Activated CD8-positive, alpha-beta memory T cell treated with anti-CD3 and anti-CD28 coated beads, Interleukin-2, amount 10 ng/mL, durations not matched to agents 7 days and 5 days (primary cell): ENCODE measurements at regions not wholly inside any gene's neighbourhood (a gene's known extent, or its start where the extent isn't known, plus 50 kb on each side); places are given as distances from the start of the nearest gene placed in this dataset.

Source experiments
- ATAC-seq: fragments of 150-1000 bp; cut with Tn5 transposase; one replicate; pipeline ENCODE4 v1.10.0; 2021; ENCODE audit warnings: moderate library complexity
- CTCF ChIA-PET: fragments of 350-600 bp; sonication (Branson Sonifier 250); formaldehyde crosslinking; loops from one replicate; lab custom pipeline; 2021; ENCODE audit warnings: antibody characterized with exemption; lab: Charles Lee
- DNase-seq: peaks from one replicate; pipeline ENCODE4 v3.0.0-alpha.2; 2020
- H3K27ac Mint-ChIP-seq: one replicate; pipeline ENCODE4 v1.8.0; 2021; ENCODE audit warnings: mild to moderate bottlenecking, mixed read lengths
- H3K27me3 Mint-ChIP-seq: one replicate; pipeline ENCODE4 v1.8.0; 2021; ENCODE audit warnings: mixed read lengths
- H3K36me3 Mint-ChIP-seq: one replicate; pipeline ENCODE4 v1.8.0; 2021; ENCODE audit warnings: mild to moderate bottlenecking, mixed read lengths
- H3K4me1 Mint-ChIP-seq: one replicate; pipeline ENCODE4 v1.8.0; 2021; ENCODE audit warnings: mixed read lengths
- H3K4me3 Mint-ChIP-seq: one replicate; pipeline ENCODE4 v1.8.0; 2021; ENCODE audit warnings: mild to moderate bottlenecking, moderate library complexity, mixed read lengths
- H3K9me3 Mint-ChIP-seq: one replicate; pipeline ENCODE4 v1.8.0; 2022; ENCODE audit warnings: low read depth, mixed read lengths

DNA sequence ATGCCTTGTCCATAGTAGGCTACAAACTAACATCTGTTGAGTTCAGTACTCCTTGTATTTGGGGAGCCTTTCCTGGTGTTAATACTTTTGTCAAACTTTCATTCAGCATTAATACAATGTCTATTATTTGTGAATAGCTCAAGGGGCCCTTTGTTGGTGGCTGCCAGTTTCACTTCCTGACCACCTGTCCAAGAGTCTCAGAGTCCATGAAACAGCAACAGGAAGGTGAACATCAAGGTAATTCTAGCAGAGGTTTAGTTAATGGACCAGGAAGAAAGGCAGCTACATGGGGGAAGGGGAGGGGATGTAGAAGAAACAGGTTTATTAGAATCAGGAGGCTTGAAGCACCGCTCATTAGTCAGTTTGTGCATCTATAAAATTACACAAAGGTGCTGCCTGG lies 386.9 kb downstream of the PDCD6IP start:
- CTCF ChIA-PET, result no interaction called here
- Mint-ChIP-seq H3K36me3 (no peaks in the 10 kb centered on the region), H3K27me3 (no peaks in the 10 kb centered on the region), H3K9me3 (no peaks in the 10 kb centered on the region), H3K27ac (no peak overlapping the region), H3K4me1 (no peaks in the 10 kb centered on the region), H3K4me3 (no peak overlapping the region)
- DNase-seq, result no peak
- no peak for ATAC-seq

DNA sequence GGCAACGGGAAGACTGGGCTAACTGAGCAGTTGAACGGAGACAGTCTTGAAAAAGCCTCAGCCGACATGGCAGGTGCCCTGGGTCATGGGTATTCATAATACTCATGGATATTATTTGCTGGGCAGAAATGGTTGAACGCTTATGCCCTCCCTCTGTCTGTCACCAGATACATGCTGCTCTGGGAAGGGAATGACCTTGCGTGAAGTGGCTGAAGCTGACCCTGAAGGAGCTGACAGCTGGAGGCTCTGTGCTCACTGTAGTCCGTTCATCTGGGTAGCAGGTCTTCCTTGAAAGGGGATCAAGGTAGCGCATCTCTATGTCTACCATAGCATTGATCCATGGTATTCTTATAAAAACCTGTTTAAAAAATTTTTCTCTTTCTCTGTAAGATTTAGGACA lies 390.7 kb downstream of the PDCD6IP start:
- no peak overlapping the region for H3K4me3 Mint-ChIP-seq

DNA sequence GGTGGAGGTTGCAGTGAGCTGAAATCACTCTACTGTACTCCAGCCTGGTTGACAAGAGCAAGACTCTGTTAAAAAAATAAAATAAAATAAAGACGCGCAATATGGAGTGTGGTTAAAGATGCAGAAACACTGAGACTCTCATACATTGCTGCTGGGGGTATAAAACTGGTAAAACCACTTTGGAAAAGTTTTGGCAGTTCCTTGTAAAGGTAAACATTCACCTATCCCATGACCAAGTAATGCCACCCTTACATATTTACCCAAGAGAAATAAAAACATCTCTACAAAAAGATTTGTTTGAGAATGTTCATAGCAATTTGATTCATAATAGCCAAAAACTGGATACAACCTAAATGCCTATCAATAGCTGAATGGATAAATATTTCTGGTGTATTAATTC lies 398.5 kb downstream of the PDCD6IP start:
- Mint-ChIP-seq H3K9me3 (no peaks in the 10 kb centered on the region), H3K27ac (no peak overlapping the region), H3K4me3 (no peak overlapping the region), H3K4me1 (no peaks in the 10 kb centered on the region), H3K36me3 (no peaks in the 10 kb centered on the region), H3K27me3 (no peaks in the 10 kb centered on the region)
- DNase-seq (no peak), ATAC-seq (no peak)
- CTCF ChIA-PET, result no interaction called here

More for the DNA sequence above, 390.7 kb downstream of the PDCD6IP start:
- Mint-ChIP-seq H3K4me1 (no peaks in the 10 kb centered on the region), H3K36me3 (no peaks in the 10 kb centered on the region), H3K27me3 (no peaks in the 10 kb centered on the region), H3K27ac (no peak overlapping the region), H3K9me3 (no peaks in the 10 kb centered on the region)
- ATAC-seq (no peak), DNase-seq (no peak)
- CTCF ChIA-PET, result no interaction called here

DNA sequence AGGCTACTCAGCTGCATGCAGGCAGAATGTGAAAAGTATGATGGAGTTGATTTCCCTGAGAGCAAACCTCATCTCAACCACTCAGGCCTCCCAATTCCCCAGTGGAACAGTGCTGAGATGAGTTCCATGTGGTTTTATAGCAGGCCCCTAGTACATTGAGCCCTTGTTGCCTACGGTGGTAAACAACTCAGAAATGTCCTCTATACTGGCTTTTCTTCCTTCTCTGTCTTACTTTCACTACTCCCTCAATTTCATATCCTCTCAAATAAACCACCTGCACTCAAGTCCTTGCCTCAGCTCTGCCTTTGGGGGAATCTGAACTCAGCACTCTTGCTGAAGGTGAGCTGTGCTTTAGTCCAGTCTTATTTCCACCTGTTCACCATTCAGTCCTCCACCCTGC lies 399.9 kb downstream of the PDCD6IP start:
- no peak for ATAC-seq
- H3K4me3 Mint-ChIP-seq, result no peak overlapping the region
- no peak for DNase-seq
- CTCF ChIA-PET, result no interaction called here
- H3K4me1 Mint-ChIP-seq, result no peaks in the 10 kb centered on the region
- no peaks in the 10 kb centered on the region for H3K36me3 Mint-ChIP-seq
- no peak overlapping the region for H3K27ac Mint-ChIP-seq
- no peaks in the 10 kb centered on the region for H3K9me3 Mint-ChIP-seq
- H3K27me3 Mint-ChIP-seq, result no peaks in the 10 kb centered on the region

DNA sequence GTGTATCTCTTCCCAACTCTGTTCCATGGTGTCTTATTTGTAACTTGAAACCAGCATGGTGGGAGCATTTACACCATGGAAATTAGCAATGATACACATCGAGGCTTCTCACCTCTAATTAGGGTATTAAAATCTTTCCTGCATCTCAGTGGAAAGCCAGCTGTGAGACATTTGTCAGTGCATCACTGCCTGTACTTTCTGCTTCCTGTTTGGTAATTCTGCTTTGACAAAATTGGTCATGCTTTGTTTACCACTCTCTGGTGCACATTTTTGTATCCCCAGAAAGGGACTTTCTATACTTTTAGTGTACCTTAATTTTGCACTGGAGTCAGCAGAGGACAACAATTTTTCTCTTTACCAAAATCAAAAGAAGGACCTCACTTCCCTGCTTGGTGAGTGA lies 402.1 kb downstream of the PDCD6IP start:
- no peaks in the 10 kb centered on the region for H3K4me1 Mint-ChIP-seq
- no peaks in the 10 kb centered on the region for H3K36me3 Mint-ChIP-seq
- ATAC-seq (no peak), DNase-seq (no peak)
- H3K27me3 Mint-ChIP-seq, result no peaks in the 10 kb centered on the region
- H3K9me3 Mint-ChIP-seq, result no peaks in the 10 kb centered on the region
- H3K4me3 Mint-ChIP-seq, result no peak overlapping the region
- H3K27ac Mint-ChIP-seq, result no peak overlapping the region
- CTCF ChIA-PET, result no interaction called here

DNA sequence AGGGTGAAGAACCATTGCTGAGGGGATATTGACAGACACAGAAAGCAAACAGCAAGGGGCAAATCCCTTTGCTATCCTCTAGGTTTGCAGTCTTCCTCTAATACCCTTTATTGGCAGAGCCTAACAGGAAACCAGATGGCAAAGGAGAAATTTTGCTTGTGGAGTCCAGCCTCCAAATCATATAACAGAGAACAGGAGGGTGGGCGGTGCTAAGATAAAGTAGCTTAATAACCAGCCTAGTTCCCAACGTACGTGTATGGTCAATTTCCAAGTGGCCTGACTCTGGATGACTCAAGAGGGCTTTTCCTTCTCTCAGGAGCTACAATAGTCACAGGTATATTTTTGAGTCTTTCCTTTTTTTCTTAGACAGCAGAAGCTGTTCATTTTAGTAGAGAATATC lies 404.5 kb downstream of the PDCD6IP start:
- Mint-ChIP-seq H3K27me3 (no peaks in the 10 kb centered on the region), H3K36me3 (no peaks in the 10 kb centered on the region), H3K9me3 (no peaks in the 10 kb centered on the region), H3K4me3 (no peak overlapping the region), H3K27ac (no peak overlapping the region), H3K4me1 (no peaks in the 10 kb centered on the region)
- no peak for DNase-seq
- CTCF ChIA-PET, result no interaction called here
- no peak for ATAC-seq

DNA sequence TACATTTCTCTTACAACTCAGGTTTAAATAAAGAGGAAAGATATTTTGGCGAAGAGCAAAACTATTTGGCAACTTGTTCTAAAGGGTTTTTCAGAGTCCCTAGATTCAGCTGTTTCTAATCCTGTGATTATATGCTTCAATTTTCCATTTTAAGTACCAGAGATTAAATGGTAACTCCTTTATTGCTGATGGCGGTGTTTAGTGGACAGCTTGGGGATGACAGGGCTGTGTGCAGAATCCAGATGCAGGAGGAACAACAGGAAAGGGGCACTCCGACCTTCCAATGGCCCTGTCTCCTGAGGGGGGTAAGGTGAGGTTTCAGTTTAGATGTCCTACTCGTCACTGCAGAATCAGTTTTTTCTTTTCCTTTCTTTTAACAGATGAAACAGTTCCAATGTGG lies 405.0 kb downstream of the PDCD6IP start:
- no peak for DNase-seq
- H3K27ac Mint-ChIP-seq, result no peak overlapping the region
- H3K4me3 Mint-ChIP-seq, result no peak overlapping the region
- H3K9me3 Mint-ChIP-seq, result no peaks in the 10 kb centered on the region
- no peaks in the 10 kb centered on the region for H3K4me1 Mint-ChIP-seq
- no peak for ATAC-seq
- H3K27me3 Mint-ChIP-seq, result no peaks in the 10 kb centered on the region
- no peaks in the 10 kb centered on the region for H3K36me3 Mint-ChIP-seq
- CTCF ChIA-PET, result no interaction called here

DNA sequence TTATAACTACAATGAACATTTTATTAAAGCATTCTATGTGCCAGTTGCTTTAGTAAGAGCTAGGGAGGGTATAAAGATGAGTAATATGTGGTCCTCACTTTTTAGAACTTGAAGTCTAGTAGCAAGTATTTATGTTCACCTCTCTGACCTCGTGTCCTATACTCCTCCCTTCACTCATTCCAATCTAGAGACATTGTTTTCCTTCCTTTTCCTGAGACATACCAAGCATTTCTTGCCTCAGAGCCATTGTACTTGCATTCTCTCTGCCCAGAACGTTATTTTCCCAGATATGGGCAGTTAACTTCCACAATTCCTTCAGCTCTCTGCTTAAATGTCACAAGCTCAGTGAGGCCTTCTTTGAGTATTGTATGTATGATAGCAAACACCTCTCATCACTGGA lies 408.6 kb downstream of the PDCD6IP start:
- no peak overlapping the region for H3K4me3 Mint-ChIP-seq
- no peaks in the 10 kb centered on the region for H3K36me3 Mint-ChIP-seq
- no peaks in the 10 kb centered on the region for H3K9me3 Mint-ChIP-seq
- H3K27ac Mint-ChIP-seq, result no peak overlapping the region
- ATAC-seq (no peak), DNase-seq (no peak)
- CTCF ChIA-PET, result no interaction called here
- no peaks in the 10 kb centered on the region for H3K27me3 Mint-ChIP-seq
- no peaks in the 10 kb centered on the region for H3K4me1 Mint-ChIP-seq

DNA sequence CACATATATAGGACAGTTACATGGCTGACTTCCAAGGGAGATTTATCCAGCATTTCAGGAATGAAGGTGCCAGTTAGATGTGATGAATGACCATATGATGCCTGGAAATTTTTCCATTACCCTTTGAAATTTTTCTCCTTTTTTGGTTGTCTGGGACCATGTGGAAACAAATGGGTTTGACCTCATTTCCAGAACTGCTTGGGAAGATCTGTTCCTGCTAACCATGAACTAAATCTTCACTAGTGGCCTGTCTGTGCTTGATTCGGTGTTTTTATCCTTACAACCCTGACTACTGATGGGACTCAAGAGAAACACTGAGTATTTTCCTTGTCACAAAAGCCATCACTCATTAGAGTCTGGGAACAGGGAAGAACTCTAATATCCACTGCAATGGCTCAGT lies 409.4 kb downstream of the PDCD6IP start:
- Mint-ChIP-seq H3K27me3 (no peaks in the 10 kb centered on the region), H3K36me3 (no peaks in the 10 kb centered on the region), H3K4me3 (no peak overlapping the region), H3K4me1 (no peaks in the 10 kb centered on the region), H3K9me3 (no peaks in the 10 kb centered on the region), H3K27ac (no peak overlapping the region)
- DNase-seq (no peak), ATAC-seq (no peak)
- CTCF ChIA-PET, result no interaction called here

DNA sequence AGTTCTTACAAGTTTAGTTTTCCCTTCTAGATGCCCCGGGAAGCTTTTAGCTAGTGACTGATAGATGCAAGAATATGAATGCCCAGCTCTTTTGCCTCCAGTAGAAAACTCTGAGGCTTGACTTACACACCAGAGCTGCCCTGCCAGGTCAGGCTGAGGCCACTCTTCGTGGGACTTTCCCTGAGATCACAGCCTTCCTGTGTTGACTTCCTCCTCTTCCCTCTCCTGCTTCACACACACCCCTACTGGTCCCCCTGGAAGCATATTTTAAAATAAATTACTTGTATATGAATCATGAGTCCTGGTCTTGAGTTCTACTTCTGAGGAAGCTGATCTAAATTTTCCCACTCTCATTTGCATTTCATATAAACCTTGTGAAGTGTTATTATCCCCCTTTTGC lies 413.7 kb downstream of the PDCD6IP start:
- H3K36me3 Mint-ChIP-seq, result no peaks in the 10 kb centered on the region
- DNase-seq (no peak), ATAC-seq (no peak)
- H3K4me3 Mint-ChIP-seq, result no peak overlapping the region
- H3K27ac Mint-ChIP-seq, result no peak overlapping the region
- H3K27me3 Mint-ChIP-seq, result peaks cover 2% of the 10 kb centered on the region
- no peaks in the 10 kb centered on the region for H3K4me1 Mint-ChIP-seq
- CTCF ChIA-PET, result no interaction called here
- H3K9me3 Mint-ChIP-seq, result no peaks in the 10 kb centered on the region

DNA sequence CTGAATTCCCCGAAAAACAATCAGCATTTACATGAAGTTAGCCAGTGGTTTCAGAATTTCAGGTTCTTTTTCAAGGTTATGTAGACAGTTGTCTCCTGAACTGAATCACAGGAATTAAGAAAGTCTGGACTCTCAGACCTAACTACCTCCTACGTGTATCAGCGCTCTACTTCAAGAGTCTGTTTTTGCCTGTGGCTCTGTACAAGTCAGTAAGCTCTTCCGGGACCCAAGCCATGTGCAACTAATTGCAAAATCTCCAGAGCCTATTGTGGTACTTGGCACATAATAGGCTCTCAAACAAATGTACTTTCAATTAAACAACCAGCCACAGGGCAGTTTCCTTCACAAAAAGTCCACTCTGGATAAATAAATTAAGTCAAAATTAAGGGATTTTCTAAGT lies 414.2 kb downstream of the PDCD6IP start:
- Mint-ChIP-seq H3K27ac (no peak overlapping the region), H3K36me3 (no peaks in the 10 kb centered on the region), H3K27me3 (peaks cover 2% of the 10 kb centered on the region), H3K4me3 (no peak overlapping the region), H3K9me3 (no peaks in the 10 kb centered on the region), H3K4me1 (no peaks in the 10 kb centered on the region)
- no peak for DNase-seq
- no peak for ATAC-seq
- CTCF ChIA-PET, result no interaction called here

DNA sequence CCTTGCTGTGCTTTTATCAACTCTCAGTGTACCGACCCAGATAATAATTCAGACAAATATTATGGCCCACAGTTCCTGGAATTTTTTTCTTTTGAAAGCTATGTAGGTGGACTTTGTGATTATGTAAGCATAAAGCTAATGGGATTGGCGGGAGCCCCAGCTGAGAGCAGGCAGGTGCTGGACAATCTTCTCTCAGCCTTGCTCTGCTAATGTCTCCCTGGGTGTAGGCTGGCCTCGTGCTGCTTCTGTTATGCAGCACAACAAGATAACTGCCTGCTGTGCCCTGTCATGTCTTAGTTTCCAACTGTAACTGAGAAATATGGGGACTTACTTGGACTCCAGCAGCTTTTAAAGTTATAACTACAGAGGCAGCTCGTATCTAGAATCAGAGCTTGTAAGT lies 415.0 kb downstream of the PDCD6IP start:
- Mint-ChIP-seq H3K27me3 (peaks cover 4% of the 10 kb centered on the region), H3K9me3 (no peaks in the 10 kb centered on the region), H3K36me3 (no peaks in the 10 kb centered on the region), H3K4me3 (no peak overlapping the region), H3K27ac (no peak overlapping the region), H3K4me1 (no peaks in the 10 kb centered on the region)
- DNase-seq, result no peak
- ATAC-seq, result no peak
- CTCF ChIA-PET, result no interaction called here

DNA sequence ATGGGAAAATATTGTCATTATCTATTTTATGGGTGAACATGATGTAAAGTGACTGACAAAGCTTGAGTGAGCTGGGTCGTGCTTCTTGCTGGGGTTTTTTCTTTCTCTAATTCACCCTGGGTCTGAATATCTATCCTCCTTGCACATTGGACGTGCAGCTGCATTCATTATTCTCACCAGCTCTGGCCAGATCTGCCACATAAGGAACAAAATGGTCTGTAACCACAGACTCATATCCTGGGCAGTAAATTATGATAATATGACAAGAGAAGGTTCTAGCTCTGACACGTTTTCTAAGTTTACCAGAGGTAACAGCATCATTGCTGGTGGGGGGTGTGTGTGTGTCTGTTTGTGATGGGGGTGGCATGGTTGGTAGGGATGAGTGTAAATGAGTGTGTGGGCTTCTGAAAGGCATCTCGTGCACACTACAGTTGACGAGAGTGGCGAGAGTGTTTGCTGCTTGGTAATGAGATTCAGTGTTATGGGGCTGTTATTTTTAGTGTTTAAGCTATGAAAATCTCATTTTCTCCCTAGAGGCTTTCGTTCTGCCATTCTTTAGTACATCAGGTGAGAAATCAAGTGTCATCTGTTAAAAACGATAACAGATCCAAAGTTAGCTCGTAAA lies 418.4 kb downstream of the PDCD6IP start:
- CTCF ChIA-PET, result no interaction called here
- H3K27ac Mint-ChIP-seq, result no peak overlapping the region
- H3K4me3 Mint-ChIP-seq, result no peak overlapping the region
- DNase-seq, result no peak
- no peak for ATAC-seq
- no peaks in the 10 kb centered on the region for H3K36me3 Mint-ChIP-seq
- no peaks in the 10 kb centered on the region for H3K9me3 Mint-ChIP-seq
- peaks cover 7% of the 10 kb centered on the region for H3K27me3 Mint-ChIP-seq
- H3K4me1 Mint-ChIP-seq, result no peaks in the 10 kb centered on the region

DNA sequence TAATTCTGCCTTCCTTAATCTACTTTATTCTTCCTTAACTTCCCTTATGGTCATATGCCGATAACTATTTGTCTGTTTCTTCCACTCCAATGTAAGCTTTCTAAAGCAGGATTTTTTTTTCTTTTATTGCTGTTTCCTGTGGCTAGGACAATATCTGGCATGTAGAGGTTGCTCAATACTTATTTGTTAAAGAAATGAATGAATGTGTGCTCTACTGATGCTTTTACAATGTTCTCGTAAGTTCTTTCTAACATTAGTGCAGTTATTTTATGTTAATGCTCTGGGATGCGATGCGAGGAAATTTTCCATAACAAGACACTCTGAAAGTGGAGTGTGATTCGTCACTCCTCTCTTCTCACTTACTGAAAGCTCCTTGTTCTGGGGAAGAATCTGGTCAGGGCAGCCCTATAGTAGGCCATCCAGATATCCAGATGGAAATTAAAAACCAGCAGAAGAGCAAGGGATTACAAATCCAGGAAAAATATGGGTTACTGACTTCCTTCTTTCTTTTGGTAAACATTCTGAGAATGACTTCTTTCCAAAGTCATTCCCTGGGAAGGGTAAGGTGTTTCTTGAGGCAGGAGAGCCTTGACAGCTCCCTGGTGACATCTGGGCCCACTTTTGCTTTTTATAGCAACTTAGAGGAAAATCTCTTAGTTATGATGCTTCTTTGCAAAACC lies 420.4 kb downstream of the PDCD6IP start:
- no peak for ATAC-seq
- CTCF ChIA-PET, result no interaction called here
- Mint-ChIP-seq H3K27me3 (peaks cover 10% of the 10 kb centered on the region), H3K4me3 (no peak overlapping the region), H3K9me3 (no peaks in the 10 kb centered on the region), H3K4me1 (no peaks in the 10 kb centered on the region), H3K27ac (no peak overlapping the region), H3K36me3 (no peaks in the 10 kb centered on the region)
- DNase-seq, result no peak
